Prostate gland (tissue), 2 donors: ENCODE measurements at regions not wholly inside any gene's neighbourhood (a gene's known extent, or its start where the extent isn't known, plus 50 kb on each side); places are given as distances from the start of the nearest gene placed in this dataset.

ENCODE experiments used
- DNase-seq: peaks from one replicate; pipeline ENCODE4 v3.0.0-alpha.2; 2019; ENCODE audit warnings: low spot score
- H3K27ac ChIP-seq, 2 donors: fragments of 200-600 bp; sonication (generic); 2 replicates each; pipeline ENCODE4 v1.5.1; 2017 to 2019
- H3K27me3 ChIP-seq: fragments of 200-600 bp; sonication (generic); replicated peaks from 2 replicates; pipeline ENCODE4 v1.5.1; 2019; ENCODE audit not compliant: insufficient read depth
- H3K36me3 ChIP-seq, 2 donors: fragments of 200-600 bp; sonication (generic); 1 replicate in 1 of 2; 2 replicates in 1 of 2; pipeline versions ENCODE4 v1.5.1 to v1.8.1; 2017 to 2019
- H3K4me1 ChIP-seq: fragments of 200-600 bp; sonication (generic); replicated peaks from 2 replicates; pipeline ENCODE4 v1.5.1; 2019
- H3K4me3 ChIP-seq, 2 donors: fragments of 200-600 bp; sonication (generic); 2 replicates each; pipeline ENCODE4 v1.5.1; 2017 to 2019
- H3K9me3 ChIP-seq: fragments of 200-600 bp; sonication (generic); 2 replicates; pipeline ENCODE4 v1.5.1; 2017
- POLR2A ChIP-seq: fragments of 450-650 bp; IDR thresholded peaks from one replicate; pipeline ENCODE4 v1.6.1; 2016; ENCODE audit warnings: antibody characterized with exemption, mild to moderate bottlenecking
- POLR2AphosphoS5 ChIP-seq: sonication (generic); formaldehyde crosslinking; IDR thresholded peaks from one replicate; pipeline ENCODE4 v1.6.1; 2017; ENCODE audit warnings: antibody characterized with exemption
- WGBS: methylation state at CpG from one replicate; pipeline ENCODE4 v1.1.5; 2018; 5-methylcytosine and 5-hydroxymethylcytosine counted together
- intact Hi-C: fragments of 100-400 bp; cut with DNase I; formaldehyde crosslinking; loops from one replicate; pipeline ENCODE4 v1.14.2; 2022
- TF ChIP-seq, protein P1 (sequence below), 4 experiments: fragments of 200-600 bp in 2 of 4; fragments of 450-650 bp in 2 of 4; sonication (generic) in 2 of 4; IDR thresholded peaks; 1 replicate in 3 of 4; 2 replicates in 1 of 4; pipeline ENCODE4 v1.5.1; 2016 to 2019; ENCODE audit warnings: antibody characterized with exemption in 4 of 4, mild to moderate bottlenecking in 2 of 4, moderate library complexity in 2 of 4

DNA sequence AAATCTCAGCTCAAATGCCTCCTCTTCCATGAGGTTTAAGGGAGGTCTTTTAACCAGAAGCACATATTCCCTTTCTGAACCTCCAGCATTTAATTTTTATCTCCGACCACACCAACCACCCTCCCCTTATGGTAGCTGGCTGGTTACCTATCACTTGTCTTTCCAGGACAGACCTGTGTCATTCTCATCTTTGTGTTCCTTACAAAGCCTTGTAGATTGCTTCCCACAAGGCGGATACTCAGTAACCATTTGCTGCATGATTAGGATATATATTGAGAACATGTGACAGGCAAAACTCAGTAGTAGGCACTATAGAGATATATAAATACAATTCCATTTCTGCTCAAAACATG, 119.5 kb downstream of the RPL22L1 start:
- intact Hi-C loops: no loop called here
- DNase-seq: no peak
- Histone ChIP-seq H3K4me1 (no peaks in the 10 kb centered on the region), H3K27ac (no peak overlapping the region), H3K27me3 (no peaks in the 10 kb centered on the region), H3K36me3 (no peaks in the 10 kb centered on the region), H3K4me3 (no peak overlapping the region), H3K9me3 (no peaks in the 10 kb centered on the region)
- 95% methylated on average over 2 of the region's 2 CpGs for WGBS
- TF ChIP-seq, protein P1, sequence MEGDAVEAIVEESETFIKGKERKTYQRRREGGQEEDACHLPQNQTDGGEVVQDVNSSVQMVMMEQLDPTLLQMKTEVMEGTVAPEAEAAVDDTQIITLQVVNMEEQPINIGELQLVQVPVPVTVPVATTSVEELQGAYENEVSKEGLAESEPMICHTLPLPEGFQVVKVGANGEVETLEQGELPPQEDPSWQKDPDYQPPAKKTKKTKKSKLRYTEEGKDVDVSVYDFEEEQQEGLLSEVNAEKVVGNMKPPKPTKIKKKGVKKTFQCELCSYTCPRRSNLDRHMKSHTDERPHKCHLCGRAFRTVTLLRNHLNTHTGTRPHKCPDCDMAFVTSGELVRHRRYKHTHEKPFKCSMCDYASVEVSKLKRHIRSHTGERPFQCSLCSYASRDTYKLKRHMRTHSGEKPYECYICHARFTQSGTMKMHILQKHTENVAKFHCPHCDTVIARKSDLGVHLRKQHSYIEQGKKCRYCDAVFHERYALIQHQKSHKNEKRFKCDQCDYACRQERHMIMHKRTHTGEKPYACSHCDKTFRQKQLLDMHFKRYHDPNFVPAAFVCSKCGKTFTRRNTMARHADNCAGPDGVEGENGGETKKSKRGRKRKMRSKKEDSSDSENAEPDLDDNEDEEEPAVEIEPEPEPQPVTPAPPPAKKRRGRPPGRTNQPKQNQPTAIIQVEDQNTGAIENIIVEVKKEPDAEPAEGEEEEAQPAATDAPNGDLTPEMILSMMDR (IDR thresholded peaks at IDR 0.05): no peak
- TF ChIP-seq POLR2A: no peak
- TF ChIP-seq POLR2AphosphoS5: no peak

DNA sequence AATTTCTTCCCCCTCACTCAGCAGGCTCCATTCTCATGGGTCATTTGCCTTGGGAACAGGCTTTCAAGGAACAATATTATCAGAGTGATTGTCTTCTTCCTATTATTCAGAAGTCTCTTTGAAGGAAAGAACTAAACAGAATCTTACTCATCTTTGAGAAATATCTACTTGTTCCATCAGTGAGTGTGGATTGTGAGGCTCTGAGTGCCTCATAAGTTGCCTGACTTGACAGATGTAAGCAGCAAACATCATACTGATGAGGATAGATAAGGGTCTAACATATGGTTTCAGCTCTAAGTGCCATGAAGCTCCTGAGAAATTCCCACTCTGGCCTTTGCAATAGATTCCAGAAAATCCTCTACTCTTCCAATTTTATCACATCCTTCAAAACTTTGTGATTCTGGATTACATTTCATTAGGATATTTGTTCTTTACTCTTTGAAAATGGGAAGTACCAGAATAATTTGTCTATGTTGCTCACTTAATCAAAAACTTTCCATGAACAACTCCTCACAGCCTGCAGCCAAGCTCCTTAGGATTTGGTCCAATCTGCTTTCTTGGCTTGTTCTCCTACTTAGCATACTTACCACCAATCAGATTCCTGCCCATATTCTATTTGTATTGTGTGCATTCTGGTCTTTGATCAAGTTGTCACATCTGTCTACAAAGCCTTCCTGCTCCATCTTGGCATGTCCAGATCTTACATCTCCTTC, 120.1 kb downstream of the RPL22L1 start:
- intact Hi-C loops: no loop called here
- TF ChIP-seq, protein P1 (IDR thresholded peaks at IDR 0.05): no peak
- TF ChIP-seq POLR2A (no peak), POLR2AphosphoS5 (no peak)
- no peak for DNase-seq

DNA sequence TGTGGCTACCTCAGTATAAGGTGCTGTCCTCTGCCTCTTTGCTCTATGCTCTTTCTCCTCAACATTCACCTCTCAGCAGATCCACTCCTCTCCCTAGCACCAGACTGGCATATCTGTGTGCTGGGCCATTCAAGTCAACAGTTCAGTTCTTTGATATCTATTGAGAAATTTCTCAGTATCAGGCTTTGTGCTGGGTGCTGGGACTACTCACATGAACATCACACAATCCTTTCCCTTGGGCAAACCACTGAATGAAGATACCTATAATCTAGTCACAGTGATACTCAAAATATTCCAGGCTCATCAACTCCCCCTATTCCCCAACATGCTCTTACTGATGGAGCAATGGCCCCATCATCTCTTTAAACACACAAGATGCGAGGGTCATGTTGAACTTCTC, 120.8 kb downstream of the RPL22L1 start:
- Histone ChIP-seq H3K9me3 (no peaks in the 10 kb centered on the region), H3K27ac (no peak overlapping the region), H3K4me3 (no peak overlapping the region), H3K27me3 (no peaks in the 10 kb centered on the region), H3K36me3 (no peaks in the 10 kb centered on the region), H3K4me1 (no peaks in the 10 kb centered on the region)
- no peak for DNase-seq
- TF ChIP-seq POLR2A: no peak
- TF ChIP-seq, protein P1 (IDR thresholded peaks at IDR 0.05): no peak
- TF ChIP-seq POLR2AphosphoS5: no peak
- intact Hi-C loops: no loop called here
- 96% methylated on average over 1 of the region's 1 CpG for WGBS

More for the DNA sequence above, 120.1 kb downstream of the RPL22L1 start:
- Histone ChIP-seq H3K36me3 (no peaks in the 10 kb centered on the region), H3K9me3 (no peaks in the 10 kb centered on the region), H3K4me1 (no peaks in the 10 kb centered on the region), H3K27me3 (no peaks in the 10 kb centered on the region), H3K4me3 (no peak overlapping the region), H3K27ac (no peak overlapping the region)

DNA sequence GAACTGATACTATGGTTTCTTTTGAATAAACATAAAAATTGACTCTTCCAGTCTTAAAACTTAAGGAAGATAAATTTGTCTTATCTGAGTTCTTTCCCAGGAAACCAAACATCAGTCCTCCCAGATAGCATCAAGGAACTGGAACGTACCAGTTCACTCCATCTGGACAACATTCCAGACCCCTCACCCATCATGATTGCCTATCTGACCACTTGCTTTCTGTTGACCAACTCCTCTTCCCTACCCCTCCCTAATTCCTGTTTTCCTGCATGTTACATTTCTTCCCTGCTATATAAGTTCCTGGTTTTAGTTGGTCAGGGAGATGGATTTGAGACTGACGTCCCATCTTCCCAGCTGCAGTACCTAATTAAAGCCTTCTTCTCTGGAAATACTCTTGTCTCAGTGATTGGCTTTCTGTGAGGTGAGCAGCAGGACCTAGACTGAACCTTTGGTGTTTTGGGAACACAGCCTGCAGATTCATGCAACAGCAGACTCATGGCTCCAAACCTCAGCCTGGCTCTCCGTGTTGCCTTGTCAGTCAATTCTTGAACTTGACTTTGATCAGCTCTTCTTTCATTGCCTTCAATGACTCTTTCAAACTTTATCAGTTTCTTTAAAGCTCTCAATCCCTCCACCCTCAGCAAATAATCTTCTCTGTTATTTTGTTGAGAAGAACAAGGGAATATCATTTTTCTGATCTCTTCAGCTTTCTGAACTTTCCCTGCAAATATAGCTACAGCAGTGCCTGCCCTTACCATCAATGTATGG, 123.6 kb downstream of the RPL22L1 start:
- Histone ChIP-seq H3K27ac (no peak overlapping the region), H3K27me3 (no peaks in the 10 kb centered on the region), H3K36me3 (no peaks in the 10 kb centered on the region), H3K4me3 (no peak overlapping the region), H3K9me3 (no peaks in the 10 kb centered on the region), H3K4me1 (no peaks in the 10 kb centered on the region)
- intact Hi-C loops: no loop called here
- no peak for DNase-seq
- TF ChIP-seq POLR2AphosphoS5 (no peak), POLR2A (no peak)
- TF ChIP-seq, protein P1 (IDR thresholded peaks at IDR 0.05): no peak
- WGBS: 88% methylated on average over 3 of the region's 3 CpGs
